Spleen (tissue), 11 donors: ENCODE measurements at regions not wholly inside any gene's neighbourhood (a gene's known extent, or its start where the extent isn't known, plus 50 kb on each side); places are given as distances from the start of the nearest gene placed in this dataset.

Source experiments
- DNase-seq: peaks from one replicate; pipeline ENCODE4 v3.0.0-alpha.2; 2020
- H3K27ac ChIP-seq, 8 donors: fragments of 200-600 bp; sonication (generic) in 7 of 8; 1 replicate in 4 of 8; 2 replicates in 4 of 8; pipeline versions ENCODE4 v1.5.0 to v1.8.0; 2016 to 2021; ENCODE audit warnings: inconsistent platforms in 4 of 8, mild to moderate bottlenecking in 4 of 8, moderate library complexity in 1 of 8
- H3K27me3 ChIP-seq, 7 donors: fragments of 200-600 bp; sonication (generic) in 6 of 7; replicated peaks in 1 of 7; 1 replicate in 4 of 7; 2 replicates in 3 of 7; pipeline versions ENCODE4 v1.5.0 to v1.8.0; 2016 to 2021; ENCODE audit warnings: inconsistent platforms in 3 of 7, mild to moderate bottlenecking in 1 of 7
- H3K36me3 ChIP-seq, 6 donors: fragments of 200-600 bp; sonication (generic) in 5 of 6; 1 replicate in 4 of 6; 2 replicates in 2 of 6; pipeline versions ENCODE4 v1.5.0 to v1.8.0; 2016 to 2021; ENCODE audit warnings: inconsistent platforms in 2 of 6
- H3K4me1 ChIP-seq, 6 donors: fragments of 200-600 bp; sonication (generic) in 5 of 6; 1 replicate in 3 of 6; 2 replicates in 3 of 6; pipeline versions ENCODE4 v1.5.0 to v1.8.0; 2016 to 2021; ENCODE audit warnings: inconsistent platforms in 3 of 6
- H3K4me3 ChIP-seq, 8 donors: fragments of 200-600 bp; sonication (generic) in 7 of 8; 1 replicate in 4 of 8; 2 replicates in 4 of 8; pipeline versions ENCODE4 v1.5.0 to v1.8.0; 2016 to 2021; ENCODE audit warnings: inconsistent platforms in 4 of 8, mild to moderate bottlenecking in 4 of 8, moderate library complexity in 2 of 8
- H3K9me3 ChIP-seq, 8 donors: fragments of 200-600 bp; sonication (generic) in 7 of 8; 1 replicate in 4 of 8; 2 replicates in 4 of 8; pipeline versions ENCODE4 v1.5.0 to v1.8.0; 2016 to 2021; ENCODE audit warnings: inconsistent platforms in 4 of 8
- POLR2A ChIP-seq, 3 donors: fragments of 450-650 bp; IDR thresholded peaks; one replicate each; pipeline ENCODE4 v1.5.1; 2017; ENCODE audit warnings: antibody characterized with exemption in 3 of 3, mild to moderate bottlenecking in 1 of 3
- POLR2AphosphoS5 ChIP-seq, 3 donors: sonication (generic); formaldehyde crosslinking; IDR thresholded peaks; one replicate each; pipeline ENCODE4 v1.5.1; 2017; ENCODE audit warnings: antibody characterized with exemption in 3 of 3
- WGBS, 5 donors: extraction: QIAGEN DNeasy Blood & Tissue Kit in 3 of 5; methylation state at CpG; one replicate each; pipeline versions ENCODE4 v1.1.5 to v1.1.7; 2013 to 2018; 5-methylcytosine and 5-hydroxymethylcytosine counted together
- intact Hi-C: fragments of 100-400 bp; cut with DNase I; formaldehyde crosslinking; loops from one replicate; pipeline ENCODE4 v1.15.0; 2023; ENCODE audit warnings: low total_unique reads
- TF ChIP-seq, protein P1 (sequence below), 11 experiments: fragments of 200-600 bp in 7 of 11; fragments of 450-650 bp in 4 of 11; sonication (generic) in 4 of 11; IDR thresholded peaks in 8 of 11; conservative IDR thresholded peaks in 3 of 11; 1 replicate in 7 of 11; 2 replicates in 4 of 11; pipeline versions ENCODE4 v1.4.0 to v1.8.0; 2016 to 2021; ENCODE audit warnings: antibody characterized with exemption in 11 of 11, inconsistent platforms in 4 of 11, mild to moderate bottlenecking in 1 of 11
- donor health status: healthy with polysubstance abuse.
- donor health status: DM: no; HTN: no; CAD: no; lungs with moderate emphysema.
- donor health status: DM: no; HTN: no; CAD: no.
- donor health status: Bipolar disorder and iron deficiency.
- donor health status: healthy.
- donor health status: DM: no; HTN: no; CAD: no.
- donor health status: DM: yes; HTN: yes; CAD: no.

DNA sequence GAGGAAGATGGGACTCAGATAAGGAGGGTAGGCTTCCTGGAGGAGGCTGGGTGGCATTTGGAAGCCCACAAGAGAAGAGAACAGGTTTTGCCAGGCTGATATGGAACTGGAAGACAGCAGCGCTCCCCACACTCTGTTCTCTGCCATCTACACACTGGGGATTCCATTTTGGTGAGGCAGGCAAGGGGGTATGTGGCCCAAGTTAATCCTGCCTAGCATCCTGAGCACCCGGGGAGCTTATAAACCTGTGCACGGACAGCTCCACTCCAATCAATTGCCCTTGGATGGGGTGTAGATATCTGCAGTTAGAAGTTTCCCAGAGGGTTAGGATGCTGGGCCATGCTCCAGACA is 158.8 kb downstream of the MACROH2A1 start:
- intact Hi-C loops, result no loop called here
- Histone ChIP-seq H3K36me3 (no peaks in the 10 kb centered on the region), H3K27me3 (peaks cover 0 to 24% (median 0%) of the 10 kb centered on the region in 7 donors), H3K4me3 (no peak overlapping the region), H3K27ac (no peak overlapping the region), H3K4me1 (peaks cover 0 to 11% (median 0%) of the 10 kb centered on the region in 6 donors), H3K9me3 (no peaks in the 10 kb centered on the region)
- TF ChIP-seq, protein P1, sequence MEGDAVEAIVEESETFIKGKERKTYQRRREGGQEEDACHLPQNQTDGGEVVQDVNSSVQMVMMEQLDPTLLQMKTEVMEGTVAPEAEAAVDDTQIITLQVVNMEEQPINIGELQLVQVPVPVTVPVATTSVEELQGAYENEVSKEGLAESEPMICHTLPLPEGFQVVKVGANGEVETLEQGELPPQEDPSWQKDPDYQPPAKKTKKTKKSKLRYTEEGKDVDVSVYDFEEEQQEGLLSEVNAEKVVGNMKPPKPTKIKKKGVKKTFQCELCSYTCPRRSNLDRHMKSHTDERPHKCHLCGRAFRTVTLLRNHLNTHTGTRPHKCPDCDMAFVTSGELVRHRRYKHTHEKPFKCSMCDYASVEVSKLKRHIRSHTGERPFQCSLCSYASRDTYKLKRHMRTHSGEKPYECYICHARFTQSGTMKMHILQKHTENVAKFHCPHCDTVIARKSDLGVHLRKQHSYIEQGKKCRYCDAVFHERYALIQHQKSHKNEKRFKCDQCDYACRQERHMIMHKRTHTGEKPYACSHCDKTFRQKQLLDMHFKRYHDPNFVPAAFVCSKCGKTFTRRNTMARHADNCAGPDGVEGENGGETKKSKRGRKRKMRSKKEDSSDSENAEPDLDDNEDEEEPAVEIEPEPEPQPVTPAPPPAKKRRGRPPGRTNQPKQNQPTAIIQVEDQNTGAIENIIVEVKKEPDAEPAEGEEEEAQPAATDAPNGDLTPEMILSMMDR (IDR thresholded peaks at IDR 0.05 in 8 of 11, conservative IDR thresholded peaks at IDR 0.05 in 3 of 11), result no peak
- TF ChIP-seq POLR2AphosphoS5 (IDR thresholded peaks at IDR 0.05), result no peak
- TF ChIP-seq POLR2A (IDR thresholded peaks at IDR 0.05), result no peak
- no peak for DNase-seq
- 90 to 100% (median 93%) methylated on average over 2 to 3 of the region's 3 CpGs for WGBS, 5 donors

GRCh38 chr5:135239453-135240282 is 159.4 kb downstream of the MACROH2A1 start:
- H3K27me3 ChIP-seq, result peaks cover 0 to 24% (median 0%) of the 10 kb centered on the region in 7 donors
- H3K4me1 ChIP-seq, result peaks cover 0 to 11% (median 0%) of the 10 kb centered on the region in 6 donors
- no peak overlapping the region for H3K27ac ChIP-seq
- no peak overlapping the region for H3K4me3 ChIP-seq
- no peaks in the 10 kb centered on the region for H3K9me3 ChIP-seq
- intact Hi-C loops, result no loop called here
- TF ChIP-seq POLR2A (IDR thresholded peaks at IDR 0.05) (no peak), POLR2AphosphoS5 (IDR thresholded peaks at IDR 0.05) (no peak)
- TF ChIP-seq, protein P1 (IDR thresholded peaks at IDR 0.05 in 8 of 11, conservative IDR thresholded peaks at IDR 0.05 in 3 of 11), result no peak
- H3K36me3 ChIP-seq, result no peaks in the 10 kb centered on the region
- DNase-seq, result peak; percentile 63
- 84 to 90% (median 87%) methylated on average over 11 of the region's 11 CpGs for WGBS, 5 donors

- 71 to 89% (median 83%) methylated on average over 11 of the region's 11 CpGs for WGBS, 5 donors
- TF ChIP-seq POLR2A (IDR thresholded peaks at IDR 0.05) (no peak), POLR2AphosphoS5 (IDR thresholded peaks at IDR 0.05) (no peak)
- TF ChIP-seq, protein P1 (IDR thresholded peaks at IDR 0.05 in 8 of 11, conservative IDR thresholded peaks at IDR 0.05 in 3 of 11), result no peak
- no peaks in the 10 kb centered on the region for H3K9me3 ChIP-seq
- H3K27ac ChIP-seq, result no peak overlapping the region
- H3K36me3 ChIP-seq, result no peaks in the 10 kb centered on the region
- no peak overlapping the region for H3K4me3 ChIP-seq
- peaks cover 0 to 11% (median 0%) of the 10 kb centered on the region in 6 donors for H3K4me1 ChIP-seq
- intact Hi-C loops, result no loop called here
- peaks cover 0 to 24% (median 0%) of the 10 kb centered on the region in 7 donors for H3K27me3 ChIP-seq
- DNase-seq, result peak; percentile 49
These were observed 160.2 kb downstream of the MACROH2A1 start for GRCh38 chr5:135238622-135239452.

- H3K36me3 ChIP-seq, result no peaks in the 10 kb centered on the region
- peaks cover 0 to 24% (median 0%) of the 10 kb centered on the region in 7 donors for H3K27me3 ChIP-seq
- H3K4me1 ChIP-seq, result peaks cover 0 to 11% (median 0%) of the 10 kb centered on the region in 6 donors
- H3K9me3 ChIP-seq, result no peaks in the 10 kb centered on the region
- no peak overlapping the region for H3K4me3 ChIP-seq
- no peak overlapping the region for H3K27ac ChIP-seq
- intact Hi-C loops, result no loop called here
- peak; percentile 10 for DNase-seq
- 77 to 91% (median 89%) methylated on average over 9 of the region's 9 CpGs for WGBS, 5 donors
- no peak for TF ChIP-seq POLR2AphosphoS5 (IDR thresholded peaks at IDR 0.05)
- TF ChIP-seq, protein P1 (IDR thresholded peaks at IDR 0.05 in 8 of 11, conservative IDR thresholded peaks at IDR 0.05 in 3 of 11), result no peak
- TF ChIP-seq POLR2A (IDR thresholded peaks at IDR 0.05), result no peak
These were observed 161.3 kb downstream of the MACROH2A1 start for GRCh38 chr5:135237748-135238103.
